SJSA1 (cell line): ENCODE measurements at regions not wholly inside any gene's neighbourhood (a gene's known extent, or its start where the extent isn't known, plus 50 kb on each side); places are given as distances from the start of the nearest gene placed in this dataset.

ENCODE experiments used
- DNase-seq, 2 experiments: peaks; one replicate each; pipeline ENCODE4 v3.0.0-alpha.2; 2015 to 2020; ENCODE audit warnings: low spot score in 2 of 2, low read depth in 1 of 2
- H3K27ac ChIP-seq: fragments of 250-450 bp; sonication (Bioruptor Pico); 2 replicates; pipeline ENCODE4 v1.5.1; 2020; ENCODE audit warnings: mild to moderate bottlenecking, moderate library complexity
- H3K27me3 ChIP-seq: fragments of 250-450 bp; sonication (Bioruptor Pico); replicated peaks from 2 replicates; pipeline ENCODE4 v1.5.1; 2020; ENCODE audit warnings: mild to moderate bottlenecking, moderate library complexity
- H3K36me3 ChIP-seq: fragments of 250-450 bp; sonication (Bioruptor Pico); 2 replicates; pipeline ENCODE4 v1.5.1; 2020; ENCODE audit warnings: mild to moderate bottlenecking
- H3K4me1 ChIP-seq: fragments of 250-450 bp; sonication (Bioruptor Pico); replicated peaks from 2 replicates; pipeline ENCODE4 v1.6.1; 2021; ENCODE audit warnings: mild to moderate bottlenecking
- H3K4me3 ChIP-seq: fragments of 250-450 bp; sonication (Bioruptor Pico); 2 replicates; pipeline ENCODE4 v1.5.1; 2020; ENCODE audit warnings: mild to moderate bottlenecking
- H3K9me3 ChIP-seq: fragments of 250-450 bp; sonication (Bioruptor Pico); replicated peaks from 2 replicates; pipeline ENCODE4 v1.5.1; 2020; ENCODE audit warnings: mild to moderate bottlenecking

GRCh38 chr1:238061967-238062613 lies 171.4 kb upstream of the ZP4 start:
- no peaks in the 10 kb centered on the region for H3K27me3 ChIP-seq
- H3K9me3 ChIP-seq = peaks cover 6% of the 10 kb centered on the region; the same call in 1 of the 2 replicates
- no peak overlapping the region for H3K27ac ChIP-seq
- H3K4me1 ChIP-seq = no peaks in the 10 kb centered on the region
- no peak for DNase-seq
- no peak overlapping the region for H3K4me3 ChIP-seq
- no peaks in the 10 kb centered on the region for H3K36me3 ChIP-seq

- no peak for DNase-seq
- Histone ChIP-seq H3K27me3 (no peaks in the 10 kb centered on the region), H3K9me3 (peaks cover 3% of the 10 kb centered on the region; the same call in 1 of the 2 replicates), H3K4me3 (no peak overlapping the region), H3K4me1 (no peaks in the 10 kb centered on the region), H3K27ac (no peak overlapping the region), H3K36me3 (no peaks in the 10 kb centered on the region)
These were observed 169.3 kb upstream of the ZP4 start for GRCh38 chr1:238060061-238060460.

GRCh38 chr1:238052496-238053266 lies 162.0 kb upstream of the ZP4 start:
- Histone ChIP-seq H3K27ac (no peak overlapping the region), H3K36me3 (no peaks in the 10 kb centered on the region), H3K4me3 (no peak overlapping the region), H3K27me3 (no peaks in the 10 kb centered on the region), H3K4me1 (no peaks in the 10 kb centered on the region), H3K9me3 (no peaks in the 10 kb centered on the region)
- DNase-seq = no peak

GRCh38 chr1:238029126-238029525 lies 138.4 kb upstream of the ZP4 start:
- Histone ChIP-seq H3K36me3 (no peaks in the 10 kb centered on the region), H3K27me3 (no peaks in the 10 kb centered on the region), H3K9me3 (peaks cover 4% of the 10 kb centered on the region; the same call in 1 of the 2 replicates), H3K4me1 (no peaks in the 10 kb centered on the region), H3K4me3 (no peak overlapping the region), H3K27ac (no peak overlapping the region)
- DNase-seq = no peak

GRCh38 chr1:238027366-238027765 lies 136.6 kb upstream of the ZP4 start:
- Histone ChIP-seq H3K9me3 (peaks cover 4% of the 10 kb centered on the region; the same call in 1 of the 2 replicates), H3K4me1 (no peaks in the 10 kb centered on the region)
- DNase-seq = no peak

GRCh38 chr1:238023137-238023536 lies 132.4 kb upstream of the ZP4 start:
- H3K27ac ChIP-seq = no peak overlapping the region

More at GRCh38 chr1:238027366-238027765, 136.6 kb upstream of the ZP4 start:
- Histone ChIP-seq H3K36me3 (no peaks in the 10 kb centered on the region), H3K4me3 (no peak overlapping the region), H3K27me3 (no peaks in the 10 kb centered on the region), H3K27ac (no peak overlapping the region)

GRCh38 chr1:238018214-238018613 lies 127.5 kb upstream of the ZP4 start:
- H3K9me3 ChIP-seq = peaks cover 12% of the 10 kb centered on the region
- DNase-seq = no peak
- no peak overlapping the region for H3K4me3 ChIP-seq
- no peak overlapping the region for H3K27ac ChIP-seq
- H3K36me3 ChIP-seq = no peaks in the 10 kb centered on the region
- H3K4me1 ChIP-seq = no peaks in the 10 kb centered on the region
- H3K27me3 ChIP-seq = no peaks in the 10 kb centered on the region

More at GRCh38 chr1:238023137-238023536, 132.4 kb upstream of the ZP4 start:
- Histone ChIP-seq H3K36me3 (no peaks in the 10 kb centered on the region), H3K4me3 (no peak overlapping the region), H3K4me1 (no peaks in the 10 kb centered on the region), H3K27me3 (no peaks in the 10 kb centered on the region), H3K9me3 (peaks cover 13% of the 10 kb centered on the region)
- no peak for DNase-seq

GRCh38 chr1:238006779-238007178 lies 116.1 kb upstream of the ZP4 start:
- no peaks in the 10 kb centered on the region for H3K36me3 ChIP-seq
- H3K4me3 ChIP-seq = no peak overlapping the region
- no peak overlapping the region for H3K27ac ChIP-seq
- H3K27me3 ChIP-seq = no peaks in the 10 kb centered on the region
- no peaks in the 10 kb centered on the region for H3K4me1 ChIP-seq
- peaks cover 14% of the 10 kb centered on the region for H3K9me3 ChIP-seq
- no peak for DNase-seq

- no peak overlapping the region for H3K27ac ChIP-seq
- no peak for DNase-seq
- no peaks in the 10 kb centered on the region for H3K36me3 ChIP-seq
- peaks cover 9% of the 10 kb centered on the region; the same call in 1 of the 2 replicates for H3K9me3 ChIP-seq
- no peaks in the 10 kb centered on the region for H3K4me1 ChIP-seq
- H3K27me3 ChIP-seq = no peaks in the 10 kb centered on the region
- H3K4me3 ChIP-seq = no peak overlapping the region
These were observed 114.4 kb upstream of the ZP4 start for GRCh38 chr1:238005116-238005515.

- Histone ChIP-seq H3K27me3 (no peaks in the 10 kb centered on the region), H3K36me3 (no peaks in the 10 kb centered on the region), H3K27ac (no peak overlapping the region), H3K9me3 (peaks cover 13% of the 10 kb centered on the region), H3K4me1 (no peaks in the 10 kb centered on the region), H3K4me3 (no peak overlapping the region)
- no peak for DNase-seq
These were observed 111.1 kb upstream of the ZP4 start for GRCh38 chr1:238001818-238002217.

GRCh38 chr1:237999426-238000052 lies 108.8 kb upstream of the ZP4 start:
- Histone ChIP-seq H3K4me1 (no peaks in the 10 kb centered on the region), H3K27me3 (no peaks in the 10 kb centered on the region), H3K36me3 (no peaks in the 10 kb centered on the region), H3K9me3 (peaks cover 13% of the 10 kb centered on the region), H3K4me3 (no peak overlapping the region), H3K27ac (no peak overlapping the region)
- no peak for DNase-seq

GRCh38 chr1:237998581-237998980 lies 107.9 kb upstream of the ZP4 start:
- H3K27me3 ChIP-seq = no peaks in the 10 kb centered on the region
- H3K36me3 ChIP-seq = no peaks in the 10 kb centered on the region

GRCh38 chr1:237983496-237983895 lies 92.8 kb upstream of the ZP4 start:
- DNase-seq = no peak
- no peaks in the 10 kb centered on the region; the same call in 1 of the 2 replicates for H3K36me3 ChIP-seq
- H3K9me3 ChIP-seq = 0 out of 2 replicates have a peak, but pooled peaks cover 4% of the 10 kb centered on the region
- H3K4me1 ChIP-seq = no peaks in the 10 kb centered on the region
- no peaks in the 10 kb centered on the region for H3K27me3 ChIP-seq
- no peak overlapping the region for H3K4me3 ChIP-seq
- H3K27ac ChIP-seq = no peak overlapping the region

More at GRCh38 chr1:237998581-237998980, 107.9 kb upstream of the ZP4 start:
- H3K9me3 ChIP-seq = peaks cover 10% of the 10 kb centered on the region
- H3K4me1 ChIP-seq = no peaks in the 10 kb centered on the region
- no peak overlapping the region for H3K27ac ChIP-seq
- DNase-seq = no peak
- no peak overlapping the region for H3K4me3 ChIP-seq

- Histone ChIP-seq H3K9me3 (0 out of 2 replicates have a peak, but pooled peaks cover 4% of the 10 kb centered on the region), H3K4me3 (no peak overlapping the region), H3K36me3 (no peaks in the 10 kb centered on the region; the same call in 1 of the 2 replicates), H3K4me1 (no peaks in the 10 kb centered on the region), H3K27ac (no peak overlapping the region), H3K27me3 (no peaks in the 10 kb centered on the region)
- no peak for DNase-seq
These were observed 90.5 kb upstream of the ZP4 start for GRCh38 chr1:237981223-237981622.
